ENCODE measurements at regions not wholly inside any gene's neighbourhood (a gene's known extent, or its start where the extent isn't known, plus 50 kb on each side); places are given as distances from the start of the nearest gene placed in this dataset.

GRCh38 chr9:79425840-79426239 is 145.9 kb upstream of the TLE4 start:
- DNase-seq = no peak

DNA sequence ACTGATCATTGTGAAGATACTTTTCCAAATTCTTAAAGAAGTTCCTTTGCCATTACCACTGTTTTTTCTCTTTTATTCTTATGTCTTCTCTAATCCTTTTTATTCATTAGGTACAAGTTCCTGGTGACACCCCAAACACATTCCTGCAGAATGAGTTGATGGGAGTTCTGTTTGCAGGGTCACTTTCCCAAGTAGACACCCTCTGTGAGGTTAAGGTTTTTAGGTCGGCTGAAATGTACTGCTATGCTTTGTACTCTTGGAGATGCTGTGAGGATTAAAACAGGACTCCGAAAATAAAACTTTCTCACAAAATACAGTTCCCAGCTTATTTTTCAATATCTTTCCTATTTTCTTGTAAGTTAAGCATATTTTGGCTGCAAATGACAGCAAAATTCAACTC is 143.3 kb upstream of the TLE4 start:
- no peak for DNase-seq

DNA sequence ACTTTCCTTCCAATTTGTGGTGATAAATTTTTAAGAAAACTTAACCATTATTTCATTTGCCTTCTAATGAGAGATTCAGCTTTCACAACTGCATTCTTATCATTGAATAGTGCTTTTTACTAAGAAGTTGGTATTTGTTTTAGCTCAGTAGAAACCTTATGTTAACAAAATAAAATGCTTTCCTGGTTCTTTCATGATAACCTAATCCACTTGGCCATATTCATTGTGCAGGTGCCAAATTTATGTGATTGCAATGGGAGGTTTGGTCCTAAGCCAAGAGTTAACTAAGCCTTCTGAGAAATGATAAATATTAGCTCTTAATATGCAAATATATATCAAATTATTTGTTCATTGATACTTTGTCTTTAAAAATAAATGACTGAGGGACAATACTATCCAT is 141.1 kb upstream of the TLE4 start:
- no peak for DNase-seq

GRCh38 chr9:79431019-79431679 is 140.6 kb upstream of the TLE4 start:
- DNase-seq = no peak

DNA sequence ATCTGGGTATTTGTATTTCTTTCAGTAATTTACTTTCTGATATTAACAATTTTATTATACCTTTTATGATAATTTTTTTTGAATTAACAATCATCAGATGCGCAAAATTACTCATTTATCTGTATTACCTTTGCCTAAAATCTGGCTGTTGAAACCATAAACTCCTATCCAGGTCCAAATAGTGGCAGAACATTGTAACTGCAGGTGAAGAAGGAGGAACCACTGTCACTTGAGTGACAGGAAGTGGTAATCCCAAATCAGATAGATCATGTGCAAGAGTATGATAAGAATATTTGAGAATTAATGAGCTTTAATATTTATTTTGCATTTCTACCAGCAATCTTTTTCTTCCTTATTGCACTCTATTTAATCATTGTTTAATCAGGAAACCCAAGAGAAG is 139.3 kb upstream of the TLE4 start:
- no peak for DNase-seq

DNA sequence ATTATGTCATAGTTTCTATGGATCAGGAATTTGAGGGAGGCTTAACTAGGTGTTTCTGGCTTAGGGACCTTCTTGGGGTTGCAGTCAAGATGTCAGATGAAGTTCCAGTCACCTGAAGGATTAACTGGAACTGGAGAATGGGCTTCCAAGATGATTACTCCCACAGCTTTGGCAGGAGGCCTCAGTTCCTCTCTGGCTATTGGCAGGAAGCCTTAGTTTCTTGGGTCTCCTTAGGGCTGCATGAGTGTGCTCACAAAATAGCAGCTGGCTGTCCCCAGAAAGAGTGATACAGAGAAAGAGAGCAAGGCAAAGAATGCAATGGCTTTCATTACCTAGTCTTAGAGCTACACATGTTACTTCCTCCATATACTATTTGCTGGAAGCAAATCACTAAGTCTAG is 138.1 kb upstream of the TLE4 start:
- no peak for DNase-seq

DNA sequence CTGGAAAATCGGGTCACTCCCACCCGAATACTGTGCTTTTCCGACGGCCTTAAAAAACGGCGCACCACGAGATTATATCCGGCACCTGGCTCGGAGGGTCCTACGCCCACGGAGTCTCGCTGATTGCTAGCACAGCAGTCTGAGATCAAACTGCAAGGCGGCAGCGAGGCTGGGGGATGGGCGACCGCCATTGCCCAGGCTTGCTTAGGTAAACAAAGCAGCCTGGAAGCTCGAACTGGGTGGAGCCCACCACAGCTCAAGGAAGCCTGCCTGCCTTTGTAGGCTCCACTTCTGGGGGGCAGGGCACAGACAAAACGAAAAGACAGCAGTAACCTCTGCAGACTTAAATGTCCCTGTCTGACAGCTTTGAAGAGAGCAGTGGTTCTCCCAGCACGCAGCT is 132.5 kb upstream of the TLE4 start:
- peak in 1 of 2 donors; percentile 3 for DNase-seq

DNA sequence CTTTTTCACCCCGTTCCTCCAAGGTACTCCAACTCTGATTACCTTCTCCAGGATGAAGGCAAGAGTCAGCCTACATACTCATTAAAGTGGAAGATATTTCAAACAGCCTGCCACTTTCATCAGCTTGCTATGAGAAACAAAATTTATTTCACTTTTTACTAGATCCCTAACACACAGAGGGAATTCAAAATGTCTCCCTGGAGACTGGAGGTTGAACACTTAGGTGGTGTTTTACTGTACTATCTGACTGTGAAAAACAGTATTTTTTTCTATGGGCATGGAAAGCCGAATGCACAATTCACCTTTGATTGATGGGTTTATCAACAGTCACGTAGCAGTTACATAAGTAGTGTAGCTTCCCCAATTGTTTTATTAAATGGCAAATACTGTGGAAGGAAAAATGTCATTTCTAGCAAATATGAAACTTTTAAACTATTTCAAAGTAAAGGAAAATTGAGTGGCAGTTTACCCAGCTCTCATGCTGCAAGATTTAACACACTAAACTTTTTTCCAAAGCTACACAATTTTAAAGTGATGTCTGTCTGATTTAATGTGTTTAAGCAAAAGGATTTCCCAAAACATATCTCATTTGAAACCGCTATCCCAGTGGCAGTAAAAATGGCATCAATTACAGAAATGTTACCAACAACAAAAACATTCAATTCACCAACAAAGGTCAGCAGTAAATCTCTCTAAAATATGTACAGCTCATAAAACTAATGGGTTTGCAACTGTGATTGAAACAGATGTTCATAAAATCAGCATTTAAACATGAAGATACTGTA is 125.0 kb upstream of the TLE4 start:
- DNase-seq = no peak

GRCh38 chr9:79447308-79447605 is 124.5 kb upstream of the TLE4 start:
- no peak for DNase-seq

DNA sequence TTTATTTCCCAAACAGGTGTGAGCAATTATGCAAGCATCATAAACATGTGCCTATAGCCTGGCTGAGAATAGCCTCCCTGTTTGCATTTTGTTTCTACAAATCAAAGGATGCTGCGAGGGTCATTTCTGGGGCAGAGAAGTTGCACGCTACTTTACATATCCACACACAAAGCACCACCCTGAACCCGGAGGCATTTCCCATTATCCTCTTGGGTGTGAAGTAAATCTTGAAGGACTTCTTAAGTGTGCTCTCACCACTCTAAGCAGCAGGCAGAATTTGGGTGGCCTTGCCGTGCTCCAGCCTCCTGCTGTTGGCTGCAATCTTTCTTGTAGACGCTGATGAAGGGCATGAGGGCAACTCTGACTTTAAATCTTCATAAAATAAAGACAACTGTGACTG is 124.0 kb upstream of the TLE4 start:
- no peak for DNase-seq

DNA sequence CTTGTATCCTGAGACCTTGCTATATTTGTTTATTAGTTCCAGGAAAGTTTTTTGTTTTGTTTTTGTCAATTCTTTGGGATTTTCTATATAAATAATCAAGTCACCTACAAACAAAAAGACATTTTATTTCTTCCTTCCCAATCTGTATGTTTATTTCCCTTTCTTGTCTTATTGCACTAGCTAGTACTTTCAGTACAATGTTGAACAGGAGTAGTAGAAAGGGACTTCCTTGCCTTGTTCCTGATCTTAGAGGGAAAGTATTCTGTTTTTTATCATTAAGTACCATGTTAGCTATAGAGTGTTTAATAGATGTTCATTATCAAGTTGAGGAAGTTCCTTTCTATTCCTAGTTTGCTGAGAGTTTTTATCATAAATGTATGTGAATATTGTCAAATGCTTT is 119.5 kb upstream of the TLE4 start:
- DNase-seq = no peak

DNA sequence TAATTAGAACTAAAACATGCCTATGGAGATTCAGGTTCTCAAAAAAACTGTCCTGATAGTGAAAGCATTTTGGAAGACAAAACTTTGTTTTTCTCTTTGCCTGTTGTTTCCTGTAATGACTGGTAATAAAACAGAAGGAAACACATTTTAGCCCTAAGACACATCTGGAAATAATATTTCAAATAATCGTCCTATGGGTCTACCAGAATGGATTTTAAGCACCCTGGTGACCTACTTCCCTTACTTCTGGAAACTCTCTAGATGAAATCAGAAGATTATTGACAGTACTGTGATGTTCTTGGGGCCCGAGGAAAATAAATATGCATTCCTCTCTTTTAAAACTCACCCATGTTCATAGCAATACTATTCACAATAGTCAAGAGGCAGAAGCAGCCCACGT is 110.1 kb upstream of the TLE4 start:
- no peak for DNase-seq

GRCh38 chr9:79465156-79465555 is 106.6 kb upstream of the TLE4 start:
- no peak for DNase-seq

- DNase-seq = no peak
Observed at GRCh38 chr9:79469164-79469563, 102.6 kb upstream of the TLE4 start.

DNA sequence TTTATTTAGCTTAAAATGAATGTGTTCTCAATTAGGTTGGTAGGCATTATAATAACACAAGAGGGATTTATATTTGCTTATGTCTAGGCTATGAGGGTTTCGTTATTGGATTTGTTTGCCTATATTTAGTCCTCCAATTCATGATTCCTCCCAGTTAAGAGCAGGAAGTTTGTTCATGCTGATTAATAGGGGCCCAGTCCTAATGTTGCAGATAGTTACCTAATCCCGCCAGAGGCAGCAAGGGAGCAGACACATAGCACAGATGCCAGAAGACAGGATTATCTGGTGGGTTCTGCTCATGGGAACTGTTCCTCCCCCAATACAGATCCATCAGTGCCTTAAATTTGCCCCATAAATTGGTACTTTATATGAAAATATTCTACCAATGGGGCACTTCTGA is 100.8 kb upstream of the TLE4 start:
- DNase-seq = no peak

DNA sequence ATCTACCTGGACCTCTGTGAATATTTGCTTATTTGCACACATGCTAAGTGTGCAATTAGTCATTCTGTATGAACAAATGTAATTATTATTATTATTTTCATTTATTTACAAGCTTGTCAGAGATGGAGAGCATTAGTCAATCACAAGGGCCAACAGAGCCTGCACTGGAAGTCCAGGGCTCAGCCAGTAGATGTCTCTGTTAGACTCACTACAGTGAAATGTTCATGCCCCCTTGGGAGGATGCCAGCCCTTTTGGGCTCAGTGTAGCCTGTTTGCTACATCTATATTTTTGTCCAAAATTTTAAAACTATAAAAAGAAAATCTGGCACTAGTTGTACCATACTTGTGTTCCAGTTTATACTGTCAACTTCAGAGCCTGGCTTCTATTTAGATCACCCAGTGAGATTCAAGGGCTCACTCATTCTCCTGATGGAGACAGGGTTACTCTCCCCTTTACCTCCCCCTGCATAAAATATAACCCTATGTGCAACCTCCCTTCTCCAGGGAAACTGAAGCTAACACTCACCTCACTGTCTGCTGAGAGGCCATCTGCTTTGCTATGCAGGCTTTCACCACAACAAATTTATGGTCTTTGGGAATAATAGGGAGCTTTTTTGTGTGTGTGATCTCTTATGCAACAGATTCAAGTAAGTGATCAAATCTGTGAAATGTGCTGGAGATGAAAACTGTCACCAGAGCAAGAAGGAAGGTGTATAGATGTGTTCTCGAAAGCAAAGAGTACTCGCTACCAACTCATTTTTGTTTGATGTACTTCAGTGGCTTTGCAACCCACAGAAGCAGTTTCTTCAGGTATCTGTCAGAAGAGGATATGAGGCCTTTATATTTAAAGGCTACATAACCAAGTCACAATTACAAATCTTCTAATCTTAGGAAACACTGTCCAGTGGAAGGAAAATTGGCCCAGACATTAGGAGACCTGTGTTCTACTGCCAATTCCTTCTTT is 99.9 kb upstream of the TLE4 start:
- peak in 1 of 2 donors; percentile 1 for DNase-seq

GRCh38 chr9:79473704-79474103 is 98.1 kb upstream of the TLE4 start:
- no peak for DNase-seq

- no peak for DNase-seq
Observed at GRCh38 chr9:79477241-79477840, 94.4 kb upstream of the TLE4 start.

DNA sequence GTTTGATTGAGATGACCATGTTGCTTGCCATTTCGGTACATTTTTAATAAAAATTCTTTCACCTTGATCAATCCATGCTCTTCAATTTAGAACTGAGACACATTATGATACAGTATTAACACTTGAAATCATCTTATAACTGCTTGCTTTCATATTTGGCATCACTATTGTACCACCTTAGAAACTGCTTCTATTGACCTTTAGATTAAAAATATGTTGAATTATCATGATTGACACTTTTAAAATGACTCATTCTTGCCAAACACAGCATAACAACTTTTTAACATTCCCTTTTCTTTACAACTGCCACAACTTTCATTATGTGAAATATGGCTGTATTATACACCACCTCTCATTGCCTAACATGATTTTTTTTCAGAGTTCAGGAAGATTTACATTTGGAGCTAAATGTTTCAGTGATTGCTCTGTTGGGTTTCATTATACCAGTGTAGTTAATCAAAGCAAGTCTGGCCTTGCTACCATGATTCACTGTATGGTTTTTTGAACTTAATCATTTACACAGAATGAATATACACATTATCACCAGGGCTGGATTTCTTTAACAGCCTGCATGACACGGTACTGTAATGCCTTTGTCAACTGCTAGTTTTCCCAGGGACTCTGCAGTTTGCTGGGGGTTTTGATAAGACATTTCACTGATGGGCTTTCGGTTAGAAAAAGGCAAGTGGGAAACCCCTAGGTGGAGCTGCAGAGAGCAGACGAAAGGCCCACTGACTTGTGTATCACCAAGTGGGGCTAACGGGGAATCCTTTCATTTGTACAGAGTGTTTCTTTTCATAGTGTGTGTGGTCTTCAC is 93.6 kb upstream of the TLE4 start:
- peak in 1 of 2 donors; percentile 6 for DNase-seq

GRCh38 chr9:79480639-79481038 is 91.1 kb upstream of the TLE4 start:
- DNase-seq = no peak

DNA sequence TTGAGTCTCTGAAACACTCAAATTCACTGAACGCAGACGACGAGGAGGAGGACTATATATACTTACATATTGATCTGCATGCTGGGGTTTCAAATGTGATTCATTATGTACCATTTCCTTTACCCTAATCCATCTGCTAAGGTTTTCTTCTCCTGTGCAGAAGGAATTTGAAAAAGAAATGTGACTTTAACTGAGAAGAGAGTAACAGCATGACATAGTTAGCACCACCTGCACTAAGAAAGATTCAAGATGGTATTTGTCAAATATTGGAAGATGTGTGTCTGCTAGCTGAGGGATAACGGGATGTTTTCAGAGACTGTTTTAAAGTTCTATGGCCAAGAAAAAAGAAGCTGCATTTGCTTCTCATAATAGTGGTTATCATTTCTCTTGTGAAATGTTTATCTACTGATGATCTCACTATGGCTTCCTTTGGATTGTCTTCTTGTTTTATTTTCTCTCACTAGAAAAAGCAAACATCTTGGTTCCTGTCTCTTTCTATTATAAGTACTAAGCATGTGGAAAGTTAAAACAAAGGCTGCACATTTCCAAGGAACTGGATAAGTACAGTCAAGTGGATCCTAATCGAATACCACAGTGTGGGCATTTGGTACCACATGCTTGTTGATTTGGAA is 89.8 kb upstream of the TLE4 start:
- DNase-seq = no peak

- no peak for DNase-seq
Observed at GRCh38 chr9:79485258-79485657, 86.5 kb upstream of the TLE4 start.
